Neural progenitor cell (in vitro differentiated cells): ENCODE measurements at regions not wholly inside any gene's neighbourhood (a gene's known extent, or its start where the extent isn't known, plus 50 kb on each side); places are given as distances from the start of the nearest gene placed in this dataset.
"Not testable (repeated sequence)": the region's sequence is repeated elsewhere in the genome, so short reads cannot be mapped to it uniquely, and the experiment has no call there.

ENCODE experiments used
- CTCF ChIP-seq: fragments of 200-600 bp; sonication (generic); IDR thresholded peaks from 2 replicates; pipeline ENCODE4 v1.5.1; 2017; ENCODE audit warnings: antibody characterized with exemption, mild to moderate bottlenecking
- EZH2 ChIP-seq: fragments of 200-600 bp; sonication (generic); IDR thresholded peaks from 2 replicates; pipeline ENCODE4 v1.6.1; 2017; ENCODE audit warnings: antibody characterized with exemption, mild to moderate bottlenecking, moderate library complexity
- EZH2phosphoT487 ChIP-seq: fragments of 200-600 bp; sonication (generic); IDR thresholded peaks from 2 replicates; pipeline ENCODE4 v1.6.1; 2017; ENCODE audit warnings: antibody characterized with exemption

- not testable (repeated sequence) for TF ChIP-seq CTCF, EZH2, EZH2phosphoT487
These were observed 167.5 kb downstream of the GOSR1 start for GRCh38 chr17:30644713-30645112.
